K562 (cell line): ENCODE measurements at regions not wholly inside any gene's neighbourhood (a gene's known extent, or its start where the extent isn't known, plus 50 kb on each side); places are given as distances from the start of the nearest gene placed in this dataset.

Experiments used
- CTCF ChIP-seq, 3 experiments: IDR thresholded peaks in 2 of 3; conservative IDR thresholded peaks in 1 of 3; 2 replicates each; pipeline ENCODE4 v1.5.1; 2011 to 2012; ENCODE audit warnings: low read length in 3 of 3, mild to moderate bottlenecking in 3 of 3, control low read depth in 2 of 3, improper control_type of control experiment in 1 of 3, inconsistent platforms in 1 of 3, low read depth in 1 of 3, mixed read lengths in 1 of 3, moderate library complexity in 1 of 3; ENCODE audit not compliant: insufficient read depth in 2 of 3
- FOSL1 ChIP-seq: fragments of 200-800 bp; sonication (Bioruptor generic); conservative IDR thresholded peaks from 2 replicates; pipeline ENCODE4 v1.6.1; 2016; ENCODE audit warnings: missing genetic modification characterization, missing compliant biosample characterization
- SREBF1 ChIP-seq: fragments of 150-350 bp; IDR thresholded peaks from 2 replicates; pipeline ENCODE4 v1.6.1; 2014; ENCODE audit warnings: antibody characterized with exemption, low read depth, low read length, borderline replicate concordance

- TF ChIP-seq FOSL1 (tag) (no peak), CTCF (IDR thresholded peaks at IDR 0.05 in 2 of 3, conservative IDR thresholded peaks at IDR 0.05 in 1 of 3; ENCODE audit: insufficient read depth in 2 of 3, low read depth in 1 of 3, low read length in 3 of 3) (no peak), SREBF1 (no peak)
These were observed 102.5 kb downstream of the EBNA1BP2 start for GRCh38 chr1:43069461-43070050.
